AG09319 (cell line): ENCODE measurements at regions not wholly inside any gene's neighbourhood (a gene's known extent, or its start where the extent isn't known, plus 50 kb on each side); places are given as distances from the start of the nearest gene placed in this dataset.

Experiments used
- DNase-seq: peaks from one replicate; pipeline ENCODE4 v3.0.0-alpha.2; 2010; ENCODE audit warnings: low read depth; ENCODE audit errors: extremely low read depth
- CTCF ChIP-seq: IDR thresholded peaks from 2 replicates; pipeline ENCODE4 v1.5.1; 2011; ENCODE audit warnings: low read depth, mild to moderate bottlenecking, inconsistent platforms, low read length, moderate library complexity

DNA sequence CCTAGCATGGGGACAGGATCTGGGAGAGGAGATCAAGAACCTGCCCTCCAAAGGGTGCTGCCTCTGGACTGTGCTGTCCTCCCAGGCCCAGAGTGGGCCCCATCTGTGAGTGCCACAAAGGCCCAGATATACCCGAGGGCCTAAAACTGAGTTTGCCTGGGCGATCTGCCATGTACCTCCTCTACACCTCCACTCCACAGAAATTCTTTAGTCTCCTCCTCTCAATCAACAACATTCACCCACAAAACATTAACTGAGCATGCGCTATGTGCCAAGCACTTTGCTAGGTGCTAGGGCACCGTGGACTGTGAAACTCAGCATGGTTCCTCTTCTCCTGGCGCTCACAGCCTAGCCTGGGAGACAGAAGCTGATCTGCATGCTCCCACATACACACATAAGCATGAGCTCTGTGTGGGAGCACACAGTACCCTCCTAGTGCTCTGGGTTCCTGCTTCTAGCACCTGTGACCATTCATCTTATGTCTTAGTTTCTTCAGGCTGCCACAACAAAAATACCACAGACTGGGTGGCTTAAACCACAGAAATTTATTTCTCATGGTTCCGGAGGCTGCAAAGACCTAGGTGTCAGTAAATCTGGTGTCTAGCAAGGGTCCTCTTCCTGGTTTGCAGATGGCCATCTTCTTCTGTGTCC is 82.0 kb upstream of the FSTL4 start:
- DNase-seq: no peak
- no peak for TF ChIP-seq CTCF

DNA sequence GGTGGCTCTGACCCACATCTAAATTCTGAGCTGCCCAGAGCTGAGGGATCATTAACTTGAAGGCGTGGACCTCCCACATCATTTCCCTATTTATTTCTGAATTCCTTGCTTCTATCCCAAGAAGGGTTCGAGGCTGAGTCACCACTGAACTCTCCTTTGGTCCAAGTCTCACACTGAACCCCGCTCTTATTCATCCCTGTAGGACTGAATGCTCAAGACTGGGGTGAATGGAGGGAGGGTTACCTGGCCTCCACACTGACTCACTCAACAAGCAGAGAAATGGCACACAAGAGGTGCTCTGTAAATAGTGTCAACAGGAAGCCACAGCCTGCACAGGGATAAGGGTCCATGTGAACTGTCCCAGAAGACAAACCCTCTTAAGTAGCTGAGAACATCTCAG is 79.1 kb upstream of the FSTL4 start:
- no peak for DNase-seq
- no peak for TF ChIP-seq CTCF

- TF ChIP-seq CTCF: no peak
- no peak for DNase-seq
These were observed 78.4 kb upstream of the FSTL4 start for GRCh38 chr5:133690746-133691145.

GRCh38 chr5:133688391-133688790 is 76.0 kb upstream of the FSTL4 start:
- no peak for DNase-seq
- no peak for TF ChIP-seq CTCF

DNA sequence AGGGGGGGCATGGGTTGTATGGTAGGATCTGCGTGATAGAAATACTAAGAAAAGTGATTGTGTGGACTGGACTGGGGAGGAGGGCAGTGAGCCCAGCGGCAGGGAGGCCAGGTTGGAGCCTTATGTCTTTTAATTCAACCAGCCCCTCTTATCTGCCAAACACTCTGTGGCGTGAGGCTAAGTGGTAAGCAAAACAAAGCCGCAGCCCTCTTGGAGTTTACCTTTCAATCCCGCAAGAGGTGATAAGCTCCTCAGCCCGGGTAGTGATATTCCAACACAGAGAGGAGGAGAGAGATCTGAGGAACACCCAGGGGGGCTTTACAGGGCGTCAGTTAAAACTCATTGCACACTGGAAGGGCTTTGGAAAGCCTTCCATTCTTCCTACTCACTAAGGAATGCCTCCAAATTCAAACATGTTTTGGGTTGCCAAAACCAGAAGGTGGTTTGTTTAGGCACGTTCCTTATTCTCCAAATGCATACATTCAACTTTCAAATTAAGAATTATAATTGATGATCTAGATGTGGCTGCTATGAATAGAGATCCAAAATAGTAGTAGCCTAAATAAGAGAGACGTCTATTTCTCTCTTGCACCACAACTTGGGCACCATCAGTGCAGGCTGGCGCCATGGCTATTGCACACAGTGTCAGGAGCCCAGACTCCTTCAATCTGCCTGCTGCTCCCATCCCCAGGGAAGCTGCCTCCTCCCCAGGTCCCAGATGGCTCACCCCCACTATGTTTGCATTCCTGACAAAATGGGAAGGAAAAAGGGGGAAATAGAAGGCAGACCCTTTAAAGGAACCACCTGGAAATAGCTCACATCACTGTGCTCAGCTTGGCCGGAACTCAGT is 75.1 kb upstream of the FSTL4 start:
- no peak for DNase-seq
- TF ChIP-seq CTCF: no peak

- TF ChIP-seq CTCF: no peak
- no peak for DNase-seq
These were observed 74.2 kb upstream of the FSTL4 start for GRCh38 chr5:133686566-133686965.

GRCh38 chr5:133685402-133686018 is 73.2 kb upstream of the FSTL4 start:
- TF ChIP-seq CTCF: no peak
- no peak for DNase-seq
